Retina (tissue), 1 donor: ENCODE measurements at regions not wholly inside any gene's neighbourhood (a gene's known extent, or its start where the extent isn't known, plus 50 kb on each side); places are given as distances from the start of the nearest gene placed in this dataset.
"Not testable (repeated sequence)": the region's sequence is repeated elsewhere in the genome, so short reads cannot be mapped to it uniquely, and the experiment has no call there.

ENCODE experiments used
- DNase-seq: peaks from one replicate; pipeline ENCODE4 v3.0.0-alpha.2; 2016

- DNase-seq, result no peak
Observed at GRCh38 chr2:88396209-88396608, 56.3 kb downstream of the FOXI3 start.

GRCh38 chr2:88377641-88377991, 74.9 kb downstream of the FOXI3 start:
- no peak for DNase-seq

GRCh38 chr2:88372042-88372441, 80.5 kb downstream of the FOXI3 start:
- DNase-seq, result no peak

- DNase-seq, result not testable (repeated sequence)
Observed at GRCh38 chr2:88365408-88365807, 87.1 kb downstream of the FOXI3 start.

GRCh38 chr2:88355486-88355885, 97.0 kb downstream of the FOXI3 start:
- DNase-seq, result no peak

GRCh38 chr2:88351249-88351601, 101.3 kb downstream of the FOXI3 start:
- DNase-seq, result no peak

- peak; percentile 83 for DNase-seq
Observed at GRCh38 chr2:88350331-88351248, 101.9 kb downstream of the FOXI3 start.

- peak; percentile 38 for DNase-seq
Observed at GRCh38 chr2:88345842-88346241, 106.7 kb downstream of the FOXI3 start.

- no peak for DNase-seq
Observed at GRCh38 chr2:88342749-88343148, 109.7 kb downstream of the FOXI3 start.

GRCh38 chr2:88334418-88334817, 118.1 kb downstream of the FOXI3 start:
- DNase-seq, result no peak

GRCh38 chr2:88331239-88331638, 121.3 kb downstream of the FOXI3 start:
- no peak for DNase-seq

- DNase-seq, result no peak
Observed at GRCh38 chr2:88329815-88330603, 122.5 kb downstream of the FOXI3 start.

- peak; percentile 29 for DNase-seq
Observed at GRCh38 chr2:88321449-88322248, 130.8 kb downstream of the FOXI3 start.

GRCh38 chr2:88320076-88320773, 132.3 kb downstream of the FOXI3 start:
- DNase-seq, result peak; percentile 37

GRCh38 chr2:88318956-88319330, 133.6 kb downstream of the FOXI3 start:
- DNase-seq, result no peak

- DNase-seq, result no peak
Observed at GRCh38 chr2:88318071-88318955, 134.2 kb downstream of the FOXI3 start.

- no peak for DNase-seq
Observed at GRCh38 chr2:88310787-88311186, 140.6 kb downstream of the THNSL2 start.

GRCh38 chr2:88307817-88308216, 137.7 kb downstream of the THNSL2 start:
- DNase-seq, result no peak

GRCh38 chr2:88303865-88304264, 133.7 kb downstream of the THNSL2 start:
- DNase-seq, result no peak

- DNase-seq, result no peak
Observed at GRCh38 chr2:88296247-88296646, 126.1 kb downstream of the THNSL2 start.

- peak; percentile 25 for DNase-seq
Observed at GRCh38 chr2:88283886-88284592, 113.9 kb downstream of the THNSL2 start.
